Fibroblast of skin of scalp (primary cell): ENCODE measurements at regions not wholly inside any gene's neighbourhood (a gene's known extent, or its start where the extent isn't known, plus 50 kb on each side); places are given as distances from the start of the nearest gene placed in this dataset.
"Not testable (repeated sequence)": the region's sequence is repeated elsewhere in the genome, so short reads cannot be mapped to it uniquely, and the experiment has no call there.

Experiments
- DNase-seq: peaks from one replicate; pipeline ENCODE4 v3.0.0-alpha.2; 2013

GRCh38 chr10:62590306-62590705 lies 214.2 kb upstream of the ADO start:
- peak; percentile 47 for DNase-seq

DNA sequence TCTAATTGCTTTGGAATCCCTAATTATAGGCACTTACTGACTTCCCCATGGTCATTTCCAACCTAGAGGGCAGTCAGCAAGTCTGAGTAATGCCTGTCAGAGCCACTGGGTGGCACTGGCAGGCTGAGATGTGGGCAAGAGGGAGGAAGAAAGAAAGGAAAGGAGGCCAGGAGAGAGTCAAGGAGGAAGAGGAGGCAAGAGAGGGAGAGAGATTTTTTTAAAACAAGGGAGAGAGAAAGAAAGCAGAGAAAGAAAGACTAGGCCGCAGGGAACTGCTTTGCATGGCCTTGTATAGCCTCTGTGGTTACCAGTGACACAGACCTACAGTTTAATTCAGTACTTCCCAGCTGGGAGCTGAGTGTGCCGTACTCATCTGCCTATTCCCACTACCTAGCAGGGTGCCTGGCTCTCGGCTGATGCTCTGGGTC lies 210.4 kb upstream of the ADO start:
- DNase-seq, result peak; percentile 77

DNA sequence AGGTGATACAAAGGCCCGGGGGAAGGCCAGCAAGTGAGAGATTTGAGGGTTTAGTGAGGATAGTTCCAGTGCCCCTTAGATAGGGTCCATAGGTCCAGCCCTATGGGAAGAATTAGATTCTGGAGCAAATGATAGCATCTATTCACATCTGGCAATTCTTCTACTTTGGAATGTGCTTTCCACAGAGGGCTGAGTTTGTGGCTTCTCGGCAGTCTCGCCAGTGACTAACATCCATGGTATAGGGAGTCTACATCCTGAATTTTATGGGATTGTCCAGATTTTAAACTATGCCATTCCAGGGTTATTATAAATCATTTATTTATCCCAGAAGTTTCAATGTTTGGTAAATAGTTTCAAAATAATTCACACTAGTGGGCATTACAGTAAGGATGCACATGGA lies 207.3 kb upstream of the ADO start:
- DNase-seq, result peak; percentile 91

DNA sequence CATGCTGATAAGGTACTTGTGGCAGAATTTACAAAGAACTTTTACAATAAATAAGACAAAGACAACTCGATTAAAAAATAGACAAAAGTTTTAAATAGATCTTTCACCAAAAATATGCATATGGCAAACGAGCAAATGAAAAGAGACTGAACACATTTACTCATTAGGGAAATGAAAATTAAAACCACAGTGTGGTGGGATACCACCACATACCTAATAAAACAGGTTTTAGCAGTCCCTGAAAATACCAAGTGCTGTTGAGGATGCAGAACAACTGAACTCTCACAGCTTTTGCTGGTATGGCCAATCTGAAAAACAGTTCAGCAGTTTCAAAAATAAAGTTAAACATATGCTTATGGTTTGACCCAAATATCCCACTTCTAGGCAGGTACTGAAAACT lies 205.4 kb upstream of the ADO start:
- no peak for DNase-seq

DNA sequence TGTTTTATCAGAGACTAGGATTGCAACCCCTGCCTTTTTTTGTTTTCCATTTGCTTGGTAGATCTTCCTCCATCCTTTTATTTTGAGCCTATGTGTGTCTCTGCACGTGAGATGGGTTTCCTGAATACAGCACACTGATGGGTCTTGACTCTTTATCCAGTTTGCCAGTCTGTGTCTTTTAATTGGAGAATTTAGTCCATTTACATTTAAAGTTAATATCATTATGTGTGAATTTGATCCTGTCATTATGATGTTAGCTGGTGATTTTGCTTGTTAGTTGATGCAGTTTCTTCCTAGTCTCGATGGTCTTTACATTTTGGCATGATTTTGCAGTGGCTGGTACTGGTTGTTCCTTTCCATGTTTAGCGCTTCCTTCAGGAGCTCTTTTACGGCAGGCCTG lies 198.0 kb upstream of the ADO start:
- DNase-seq, result not testable (repeated sequence)

- not testable (repeated sequence) for DNase-seq
Measured at GRCh38 chr10:62608189-62608875, 196.2 kb upstream of the ADO start.

- DNase-seq, result peak; percentile 62
Measured at GRCh38 chr10:62610649-62611229, 193.8 kb upstream of the ADO start.

DNA sequence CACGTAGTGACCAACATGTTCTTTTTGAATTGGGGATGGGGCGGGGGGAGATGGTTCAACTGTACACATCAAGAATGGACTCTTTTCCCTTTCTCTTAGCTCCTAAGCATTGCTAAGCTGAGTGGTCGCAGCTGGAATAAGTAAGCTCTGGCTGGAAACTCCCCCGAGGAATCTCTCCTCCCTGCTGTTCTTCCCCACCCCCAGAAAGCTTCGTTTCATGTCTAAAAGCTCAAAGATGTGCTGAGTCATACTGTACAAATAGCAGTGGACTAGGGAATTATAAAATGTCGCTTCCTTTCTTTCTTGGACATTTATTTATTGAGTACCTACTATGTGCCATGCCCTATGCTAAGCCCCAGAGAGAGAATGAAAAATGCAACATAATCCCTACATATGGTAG lies 191.1 kb upstream of the ADO start:
- DNase-seq, result peak; percentile 85

DNA sequence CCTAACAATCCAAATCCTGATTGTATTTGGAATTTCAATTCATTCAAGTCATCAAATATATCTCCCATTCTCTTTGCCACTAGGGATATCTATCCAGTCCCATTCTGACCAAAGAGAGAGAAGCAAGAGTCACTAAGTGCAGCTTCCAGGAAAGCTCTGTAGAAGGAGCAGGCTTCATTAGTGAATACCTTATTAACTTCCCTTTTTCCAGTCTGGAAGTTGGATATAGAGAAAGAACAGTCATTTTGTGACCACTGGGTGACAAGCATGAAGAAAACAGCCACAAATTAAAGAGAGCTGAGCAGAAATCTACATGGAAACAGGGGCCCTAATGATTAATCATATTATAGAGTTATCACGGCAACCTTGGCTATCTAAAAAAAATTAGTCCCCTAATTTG lies 190.7 kb upstream of the ADO start:
- no peak for DNase-seq

GRCh38 chr10:62614389-62615157 lies 189.9 kb upstream of the ADO start:
- DNase-seq, result peak; percentile 62

DNA sequence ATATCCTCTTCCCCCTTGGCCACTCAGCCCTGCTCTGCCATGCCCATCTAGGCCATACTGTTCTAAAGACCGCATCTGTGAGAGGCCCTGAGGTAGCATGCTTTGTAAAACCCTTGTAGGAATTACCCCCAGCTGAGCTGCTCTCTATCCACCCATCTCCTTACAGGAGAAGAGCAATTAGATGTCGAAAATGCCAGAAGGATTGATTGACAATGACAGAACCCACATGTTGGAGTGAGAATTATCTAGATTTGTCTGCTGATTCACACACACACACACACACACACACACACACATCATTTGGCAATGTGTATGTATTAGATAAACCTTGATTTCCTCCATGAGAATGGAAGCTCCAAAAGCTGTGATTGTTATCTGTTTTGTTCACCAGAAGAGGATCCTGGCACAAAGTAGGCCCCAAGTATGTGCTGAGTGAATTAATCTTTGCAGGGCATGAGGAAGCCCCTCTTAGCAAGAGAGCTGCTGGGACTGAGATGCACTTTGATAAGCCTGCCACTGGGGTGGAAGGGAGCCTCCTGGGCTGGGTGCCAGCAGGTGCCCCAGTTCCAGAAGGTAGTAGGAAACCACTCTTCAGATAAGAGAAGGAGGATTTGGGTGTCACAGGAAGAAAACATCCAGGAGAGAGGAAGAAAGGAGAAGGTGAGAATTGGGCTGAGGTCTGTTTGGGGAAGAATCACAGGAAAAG lies 187.5 kb upstream of the ADO start:
- DNase-seq, result no peak

DNA sequence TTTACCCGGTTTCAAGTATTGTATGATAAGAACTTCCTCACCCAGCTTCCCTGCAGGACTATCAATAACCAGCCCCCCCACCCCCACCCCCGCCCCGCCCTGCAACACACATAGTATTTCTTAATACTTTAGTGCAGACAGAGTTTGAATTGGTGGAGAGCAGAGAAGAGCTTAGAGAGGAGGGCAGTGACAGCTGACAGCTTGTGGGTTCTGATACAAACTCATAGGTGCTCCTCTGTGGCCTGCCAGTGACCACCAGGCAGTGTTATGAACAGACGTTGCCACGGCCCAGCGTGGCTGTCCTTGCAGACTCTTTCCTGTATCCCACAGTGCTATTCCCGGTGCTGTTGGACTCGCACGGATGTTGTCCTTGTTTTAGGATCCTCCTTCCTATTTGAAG lies 186.9 kb upstream of the ADO start:
- no peak for DNase-seq

- no peak for DNase-seq
Measured at GRCh38 chr10:62618054-62618453, 186.5 kb upstream of the ADO start.

DNA sequence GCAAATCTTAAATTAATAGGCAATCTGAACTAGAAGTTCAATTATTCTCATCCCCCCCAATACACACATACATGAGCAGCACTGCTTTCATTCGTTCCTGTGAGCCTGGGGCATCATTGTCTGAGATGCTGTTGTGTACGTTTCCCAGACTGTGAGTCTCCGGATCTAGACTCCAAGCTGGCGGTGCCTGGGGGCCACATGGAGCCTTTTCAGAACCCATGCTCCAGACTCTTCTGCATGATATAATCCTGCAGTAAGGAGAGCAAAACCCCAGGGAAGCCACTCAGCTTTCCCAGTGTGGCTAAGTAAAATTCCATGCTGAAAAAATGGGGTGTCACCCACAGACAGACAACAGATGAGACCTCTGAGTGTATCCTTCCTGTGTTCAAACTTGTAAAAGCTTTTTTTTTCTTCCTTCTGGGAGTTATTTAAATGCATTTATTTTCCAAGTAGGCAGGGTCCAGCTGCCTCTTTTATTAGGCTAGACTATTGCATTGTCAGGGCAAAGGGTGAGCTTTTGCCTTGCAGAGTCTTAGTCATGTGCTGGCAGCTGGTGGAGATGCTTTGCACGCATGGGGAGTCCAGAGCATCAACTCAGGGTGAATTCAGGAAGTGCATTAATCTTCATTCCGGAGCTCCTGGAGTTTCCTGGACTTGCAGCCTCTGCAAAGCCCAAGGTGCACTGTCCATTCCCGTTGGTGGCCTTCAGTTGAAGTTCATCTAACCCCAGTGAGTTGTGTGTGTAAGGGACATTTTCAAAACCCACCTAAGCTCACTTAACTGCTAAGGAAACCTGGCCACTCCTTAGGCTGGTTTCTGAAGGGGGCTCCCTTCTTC lies 185.7 kb upstream of the ADO start:
- DNase-seq, result peak; percentile 86

GRCh38 chr10:62619413-62619738 lies 185.1 kb upstream of the ADO start:
- DNase-seq, result peak; percentile 50

DNA sequence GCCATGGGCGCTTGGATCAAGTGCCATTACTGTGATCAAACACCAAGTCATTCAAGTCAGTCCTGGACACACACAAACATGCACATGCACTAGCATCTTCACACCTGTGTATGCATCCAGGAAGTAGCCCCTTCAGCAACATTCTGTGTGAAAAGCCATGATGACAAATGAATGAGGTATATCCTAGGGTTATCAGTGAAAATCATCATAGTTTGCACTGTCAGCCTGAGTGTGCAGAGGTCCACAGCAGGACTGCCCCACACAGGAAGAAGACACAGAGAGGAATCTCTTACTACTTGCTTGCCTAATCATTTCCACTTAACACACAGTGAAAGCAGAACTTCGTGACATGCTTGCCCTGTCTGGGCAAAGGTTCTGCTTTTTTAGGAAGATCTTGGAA lies 184.0 kb upstream of the ADO start:
- DNase-seq, result no peak

- DNase-seq, result no peak
Measured at GRCh38 chr10:62623223-62623622, 181.3 kb upstream of the ADO start.

DNA sequence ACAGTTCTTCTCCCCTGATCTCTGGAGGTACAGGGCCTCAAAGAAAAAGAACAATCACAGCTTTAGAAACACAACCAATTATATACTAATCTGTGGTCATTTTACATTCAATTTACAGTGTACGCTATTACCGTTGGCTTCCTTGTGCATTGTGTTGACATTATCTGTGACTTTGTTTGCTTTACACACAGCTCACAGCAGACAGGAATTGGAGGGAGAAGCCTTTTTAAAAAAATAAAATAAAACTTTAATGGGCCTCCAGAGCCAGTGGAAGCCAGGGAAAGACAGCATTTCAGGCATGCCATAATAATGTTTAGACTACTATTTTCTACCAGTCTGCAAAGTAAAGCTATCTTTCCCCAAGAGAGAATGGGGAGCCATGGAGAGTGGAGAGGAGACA lies 179.0 kb upstream of the ADO start:
- no peak for DNase-seq

DNA sequence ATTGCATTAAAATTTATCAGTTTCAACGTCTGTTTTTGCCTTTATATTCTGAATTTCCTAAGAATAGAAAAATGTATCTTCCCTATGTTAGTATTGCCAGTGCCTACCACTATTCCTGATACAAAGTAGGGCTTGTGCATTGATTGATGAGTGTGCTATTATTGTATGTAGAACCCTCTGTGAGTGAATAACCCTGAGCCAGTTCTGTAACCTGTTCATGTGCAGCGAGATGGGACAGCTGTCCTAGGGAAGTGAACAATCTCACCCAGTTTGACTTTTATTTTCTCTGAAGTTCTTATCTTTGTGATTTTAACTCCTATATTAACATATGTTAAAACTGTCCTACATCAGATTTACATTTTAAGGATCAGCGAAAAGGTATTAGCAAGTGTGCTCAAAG lies 178.4 kb upstream of the ADO start:
- DNase-seq, result no peak

- DNase-seq, result peak; percentile 73
Measured at GRCh38 chr10:62626817-62627216, 177.7 kb upstream of the ADO start.

GRCh38 chr10:62627983-62628382 lies 176.5 kb upstream of the ADO start:
- DNase-seq, result no peak

- DNase-seq, result no peak
Measured at GRCh38 chr10:62631241-62631640, 173.3 kb upstream of the ADO start.
